ENCODE measurements at regions not wholly inside any gene's neighbourhood (a gene's known extent, or its start where the extent isn't known, plus 50 kb on each side); places are given as distances from the start of the nearest gene placed in this dataset.

GRCh38 chr12:27161458-27162228, 79.3 kb upstream of the C12orf71 start:
- Histone ChIP-seq H3K27ac (replicated peaks) (no peak overlapping the region), H3K27me3 (ENCODE audit: insufficient read depth, poor library complexity, severe bottlenecking) (no peaks in the 10 kb centered on the region), H3K4me3 (replicated peaks; ENCODE audit: insufficient read depth, low read length) (no peak overlapping the region)
- no peak for TF ChIP-seq REST (IDR thresholded peaks at IDR 0.05; ENCODE audit: insufficient replicate concordance, low read depth)
- TF ChIP-seq POLR2AphosphoS5 (IDR thresholded peaks at IDR 0.05; ENCODE audit: low read depth), result no peak
- TF ChIP-seq SPI1 (IDR thresholded peaks at IDR 0.05; ENCODE audit: borderline replicate concordance, low read depth), result no peak
- no peak for TF ChIP-seq GABPA (IDR thresholded peaks at IDR 0.05; ENCODE audit: low read depth)
- TF ChIP-seq CTCF (IDR thresholded peaks at IDR 0.05; ENCODE audit: insufficient read depth, low read length), result no peak
- DNase-seq (ENCODE audit: low read depth in 1 of 2, low spot score in 1 of 2), result no peak

GRCh38 chr12:27162229-27162537, 79.8 kb upstream of the C12orf71 start:
- Histone ChIP-seq H3K4me3 (replicated peaks; ENCODE audit: insufficient read depth, low read length) (no peak overlapping the region), H3K27me3 (ENCODE audit: insufficient read depth, poor library complexity, severe bottlenecking) (no peaks in the 10 kb centered on the region), H3K27ac (replicated peaks) (no peak overlapping the region)
- no peak for TF ChIP-seq SPI1 (IDR thresholded peaks at IDR 0.05; ENCODE audit: borderline replicate concordance, low read depth)
- no peak for TF ChIP-seq REST (IDR thresholded peaks at IDR 0.05; ENCODE audit: insufficient replicate concordance, low read depth)
- TF ChIP-seq CTCF (IDR thresholded peaks at IDR 0.05; ENCODE audit: insufficient read depth, low read length), result no peak
- TF ChIP-seq GABPA (IDR thresholded peaks at IDR 0.05; ENCODE audit: low read depth), result no peak
- no peak for TF ChIP-seq POLR2AphosphoS5 (IDR thresholded peaks at IDR 0.05; ENCODE audit: low read depth)
- DNase-seq (ENCODE audit: low read depth in 1 of 2, low spot score in 1 of 2), result no peak

DNA sequence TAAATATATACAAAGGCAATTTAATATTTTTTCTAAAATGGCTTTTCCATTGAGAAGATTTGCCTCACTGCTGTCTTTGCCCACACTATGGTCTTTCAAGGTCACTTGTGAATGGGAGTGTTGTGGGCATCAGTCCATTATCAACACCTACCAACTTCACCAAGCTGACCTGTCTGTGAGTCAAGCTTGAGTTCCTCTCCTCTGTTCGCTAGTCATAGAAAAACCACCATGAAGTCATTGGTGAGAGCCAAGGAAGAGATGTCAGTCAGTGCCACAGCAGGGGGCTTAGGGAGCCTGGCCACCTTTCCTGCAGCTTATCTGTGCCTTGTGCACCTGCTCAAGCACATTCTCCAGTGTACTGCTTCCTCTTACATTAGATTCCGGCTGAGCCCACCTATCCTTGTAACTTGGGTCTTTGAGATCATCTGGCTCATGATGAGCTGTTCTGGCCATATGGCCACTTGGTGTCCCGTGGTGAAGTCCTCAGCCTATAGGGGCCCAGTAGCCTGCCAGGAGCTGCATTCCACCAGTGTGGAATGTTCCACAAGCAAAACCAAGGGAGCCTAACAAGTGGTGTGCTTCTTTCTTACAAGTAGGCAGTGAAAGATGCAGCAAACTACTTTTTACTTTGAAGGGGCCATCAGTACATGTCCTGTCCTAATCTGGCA, 80.8 kb upstream of the C12orf71 start:
- TF ChIP-seq SPI1 (IDR thresholded peaks at IDR 0.05; ENCODE audit: borderline replicate concordance, low read depth), result no peak
- TF ChIP-seq POLR2AphosphoS5 (IDR thresholded peaks at IDR 0.05; ENCODE audit: low read depth), result no peak
- no peak for TF ChIP-seq REST (IDR thresholded peaks at IDR 0.05; ENCODE audit: insufficient replicate concordance, low read depth)
- TF ChIP-seq CTCF (IDR thresholded peaks at IDR 0.05; ENCODE audit: insufficient read depth, low read length), result no peak
- TF ChIP-seq GABPA (IDR thresholded peaks at IDR 0.05; ENCODE audit: low read depth), result no peak
- Histone ChIP-seq H3K27me3 (ENCODE audit: insufficient read depth, poor library complexity, severe bottlenecking) (no peaks in the 10 kb centered on the region), H3K27ac (replicated peaks) (no peak overlapping the region), H3K4me3 (replicated peaks; ENCODE audit: insufficient read depth, low read length) (no peak overlapping the region)
- no peak for DNase-seq (ENCODE audit: low read depth in 1 of 2, low spot score in 1 of 2)
